ENCODE measurements at regions not wholly inside any gene's neighbourhood (a gene's known extent, or its start where the extent isn't known, plus 50 kb on each side); places are given as distances from the start of the nearest gene placed in this dataset.

DNA sequence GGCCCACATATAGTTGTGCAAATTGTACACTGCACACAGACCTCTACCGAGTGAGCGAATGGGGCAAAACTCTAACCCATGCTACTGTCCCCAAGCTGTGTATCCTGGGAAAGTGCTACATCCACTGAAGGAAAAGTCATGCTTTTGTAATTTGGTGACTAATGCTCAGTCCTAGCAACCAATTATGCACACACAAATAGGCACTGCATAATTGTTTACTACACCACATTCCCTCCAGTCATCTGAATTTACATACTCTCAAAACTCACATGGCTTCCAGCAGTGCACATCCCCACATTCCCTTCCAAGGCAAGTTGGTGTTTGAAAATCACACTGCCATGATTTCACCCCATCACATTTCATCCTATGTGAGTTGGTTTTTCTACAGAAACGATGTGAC is 125.9 kb upstream of the OSMR start:
- DNase-seq: no peak

DNA sequence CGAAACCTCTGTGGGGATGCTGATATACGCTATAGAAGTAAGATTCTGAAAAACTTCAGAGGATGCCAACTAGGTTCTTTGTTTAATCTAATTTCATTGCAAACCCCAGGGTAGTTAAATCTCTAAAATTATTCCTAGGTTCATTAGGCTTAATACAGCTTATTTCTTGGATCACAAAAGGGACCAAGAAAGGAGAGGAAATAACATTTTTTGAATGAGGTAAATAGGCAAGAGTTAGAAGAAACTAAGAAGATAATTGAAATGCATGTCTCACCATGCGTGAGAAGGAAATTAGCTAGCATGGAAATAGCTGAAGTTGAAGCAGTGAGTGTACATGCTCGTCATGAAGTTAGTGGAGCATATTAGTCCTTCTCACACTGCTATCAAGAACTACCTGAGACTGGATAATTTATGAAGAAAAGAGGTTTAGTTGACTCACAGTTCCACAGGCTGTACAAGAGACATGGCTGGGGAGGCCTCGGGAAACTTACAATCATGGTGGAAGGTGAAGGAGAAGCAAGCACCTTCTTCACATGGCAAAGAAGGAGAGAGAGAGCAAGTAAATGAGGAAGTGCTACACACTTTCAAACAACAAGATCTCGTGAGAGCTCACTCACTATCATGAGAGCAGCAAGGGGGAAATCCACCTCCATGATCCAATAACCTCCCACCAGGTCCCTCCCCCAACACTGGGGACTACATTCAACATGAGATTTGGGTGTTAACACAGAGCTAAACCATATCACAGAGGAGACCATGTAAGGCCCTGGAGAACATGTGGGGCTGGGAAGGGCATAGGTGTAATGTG is 125.1 kb upstream of the OSMR start:
- no peak for DNase-seq

DNA sequence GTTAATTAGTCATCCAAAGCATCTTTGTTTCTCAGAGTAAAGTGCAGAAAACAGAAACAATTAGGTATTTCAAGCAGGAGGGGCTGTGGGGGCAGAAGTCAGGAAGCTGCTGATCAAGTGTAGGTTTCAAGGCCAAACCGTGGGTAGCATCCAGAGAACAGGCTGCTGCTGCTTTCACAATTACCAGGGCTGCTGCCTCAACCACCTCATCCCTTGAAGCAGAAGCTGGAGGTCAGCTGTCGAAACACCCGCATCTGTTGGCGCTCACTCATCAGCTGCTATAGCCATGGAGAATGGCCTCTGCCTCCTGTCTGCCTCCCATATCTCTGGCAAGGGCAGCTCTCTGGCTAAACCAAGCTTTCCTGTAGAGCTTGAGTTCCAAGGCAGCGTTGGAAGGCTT is 122.9 kb upstream of the OSMR start:
- DNase-seq: no peak

GRCh38 chr5:38723426-38723825 is 122.4 kb upstream of the OSMR start:
- no peak for DNase-seq

DNA sequence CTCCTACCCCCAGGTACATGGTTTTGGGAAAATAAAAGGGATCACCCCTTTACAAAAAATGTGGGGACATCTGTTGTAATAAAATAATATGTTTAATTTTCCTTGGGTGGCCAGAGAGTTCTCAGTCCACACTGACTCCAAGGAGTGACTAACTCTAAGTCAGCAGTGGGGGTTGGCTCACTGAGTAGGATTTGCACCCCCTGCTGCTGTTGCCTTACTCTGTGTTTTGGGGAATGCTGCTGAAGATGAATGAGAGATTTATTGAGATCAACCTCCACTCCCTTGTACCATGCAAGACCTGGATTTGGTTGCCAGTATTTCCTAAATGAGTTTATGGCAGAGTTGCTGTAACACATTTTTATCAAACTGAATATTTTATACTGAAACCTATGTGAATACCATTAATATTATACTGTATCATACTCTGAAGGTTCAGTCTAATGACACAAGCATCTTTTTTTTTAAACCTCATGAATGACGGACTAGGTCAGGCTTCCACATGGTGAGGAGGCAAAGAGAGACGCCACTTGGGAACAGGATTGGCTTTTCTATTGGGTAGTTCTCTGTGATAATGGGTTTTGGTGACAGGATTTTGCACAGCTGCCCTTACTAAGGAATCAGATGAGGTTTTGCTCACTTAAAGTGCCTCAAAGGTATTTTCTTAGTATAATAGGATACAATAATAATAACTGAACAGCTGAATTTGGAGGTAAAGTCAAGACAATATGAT is 121.3 kb upstream of the OSMR start:
- DNase-seq: no peak

DNA sequence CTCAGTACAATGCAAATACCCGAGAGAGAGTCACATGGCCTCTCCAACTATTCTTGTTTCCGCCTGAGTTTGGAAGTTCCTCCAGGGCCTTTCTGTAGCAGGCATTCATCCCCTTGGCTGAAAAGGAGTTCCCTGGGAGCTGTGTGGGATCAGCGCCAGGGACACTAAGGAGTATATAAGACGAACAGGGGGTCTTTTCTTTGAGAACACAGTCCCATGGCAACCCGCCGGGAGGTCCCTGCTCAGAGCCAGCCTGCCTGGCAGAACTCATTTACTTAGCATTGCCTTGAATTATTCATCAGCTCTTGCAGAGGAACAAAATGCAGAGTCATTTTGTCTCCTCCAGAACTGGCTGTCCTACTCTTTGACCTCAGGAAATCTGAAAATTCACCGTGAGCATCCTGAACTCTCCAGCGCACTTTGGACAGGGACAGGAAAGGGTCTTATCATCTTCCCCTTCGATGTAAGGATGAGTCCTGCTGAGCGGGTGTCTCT is 120.4 kb upstream of the OSMR start:
- no peak for DNase-seq

DNA sequence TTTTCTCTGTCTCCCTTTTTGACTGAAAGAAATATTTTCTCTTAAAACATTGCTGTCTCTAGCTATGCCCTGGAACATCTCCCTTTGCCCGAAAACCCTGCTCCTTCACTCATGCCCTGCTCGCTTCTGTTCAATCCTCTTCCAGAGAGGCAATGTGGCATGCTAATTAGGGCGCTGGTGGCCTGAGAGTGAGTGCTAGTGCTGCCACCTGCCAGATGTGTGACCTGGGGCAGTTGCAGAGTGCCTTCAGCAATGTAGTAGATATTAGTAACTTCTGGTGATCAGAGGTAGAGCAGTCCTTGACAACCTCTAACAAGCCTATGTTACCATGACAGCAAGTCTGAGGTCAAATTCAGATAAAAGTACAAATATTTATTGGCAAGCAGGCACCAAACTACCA is 119.5 kb upstream of the OSMR start:
- no peak for DNase-seq

GRCh38 chr5:38728029-38728428 is 117.8 kb upstream of the OSMR start:
- DNase-seq: no peak

DNA sequence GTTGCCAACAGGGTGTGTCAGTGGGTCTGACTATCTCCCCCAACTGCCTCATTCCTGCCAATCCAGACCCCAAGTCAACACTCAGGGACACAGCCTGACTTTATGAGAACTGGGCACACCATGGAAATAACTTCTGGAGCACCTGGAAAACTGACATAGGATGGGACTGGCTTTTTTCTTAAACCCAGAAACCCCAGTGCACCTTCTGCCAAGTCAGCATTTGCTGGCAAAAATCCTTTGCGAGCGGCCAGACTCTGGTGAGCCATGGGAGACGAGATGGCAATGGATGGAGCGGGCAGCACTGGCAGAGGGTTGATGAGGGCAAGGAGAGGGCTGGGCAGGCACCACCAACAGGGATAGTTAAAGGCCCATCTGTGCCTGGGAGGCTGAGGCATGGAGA is 114.4 kb upstream of the OSMR start:
- DNase-seq: no peak

DNA sequence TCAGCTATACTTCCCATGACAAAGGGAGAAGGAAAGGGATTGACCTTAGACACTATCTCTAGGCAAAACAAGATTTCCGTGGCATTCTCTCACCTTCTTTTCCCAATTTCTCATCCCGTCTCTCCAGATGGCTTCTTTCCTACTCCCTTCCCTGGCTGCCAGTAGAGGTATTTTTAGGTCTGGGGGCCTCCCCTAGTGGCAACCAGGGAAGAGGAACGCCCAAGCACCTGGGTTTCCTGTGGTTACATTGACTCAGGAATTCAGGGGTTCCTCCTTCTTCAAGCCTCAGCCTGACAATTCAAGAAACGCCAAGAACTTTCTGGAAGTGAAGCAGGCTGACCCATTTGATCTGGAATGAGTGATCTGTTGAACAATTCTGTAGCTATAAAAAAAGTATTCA is 111.5 kb upstream of the OSMR start:
- no peak for DNase-seq

- no peak for DNase-seq
Measured at GRCh38 chr5:38736089-38736488, 109.7 kb upstream of the OSMR start.

DNA sequence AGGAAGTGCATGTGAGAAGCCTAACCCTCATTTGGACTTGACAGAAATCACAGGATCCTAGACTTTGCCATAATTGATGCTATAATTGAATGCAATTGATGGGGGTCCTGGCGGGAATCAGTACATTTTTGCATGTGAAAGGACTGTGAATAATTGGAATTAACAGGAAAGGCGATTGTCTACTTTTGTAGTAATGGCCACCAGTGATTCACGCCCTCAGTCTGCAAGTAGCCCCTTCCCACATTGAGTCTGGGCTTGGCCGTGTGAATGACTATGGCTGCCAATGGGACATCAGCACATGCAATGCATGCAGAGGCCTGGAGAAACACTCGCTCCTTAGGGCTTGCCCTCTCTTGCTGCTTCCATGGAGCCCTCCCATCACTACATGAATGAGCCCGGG is 107.8 kb upstream of the OSMR start:
- DNase-seq: no peak

GRCh38 chr5:38739011-38739704 is 106.7 kb upstream of the OSMR start:
- no peak for DNase-seq

DNA sequence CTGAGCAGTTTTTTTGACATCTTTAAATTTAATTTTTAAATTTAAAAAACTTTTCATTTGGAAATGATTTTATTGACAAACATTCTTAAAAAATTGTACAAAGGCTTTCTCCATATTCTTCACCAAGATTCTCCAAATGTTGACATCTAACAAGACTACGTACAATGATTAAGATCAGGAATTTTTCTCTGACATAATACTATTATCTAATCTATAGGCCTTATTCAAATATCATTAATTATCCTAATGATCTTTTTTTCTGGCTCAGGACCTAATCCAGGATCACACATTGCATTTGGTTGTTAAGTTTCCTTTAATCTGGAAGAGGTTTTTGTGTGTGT is 106.1 kb upstream of the OSMR start:
- no peak for DNase-seq

DNA sequence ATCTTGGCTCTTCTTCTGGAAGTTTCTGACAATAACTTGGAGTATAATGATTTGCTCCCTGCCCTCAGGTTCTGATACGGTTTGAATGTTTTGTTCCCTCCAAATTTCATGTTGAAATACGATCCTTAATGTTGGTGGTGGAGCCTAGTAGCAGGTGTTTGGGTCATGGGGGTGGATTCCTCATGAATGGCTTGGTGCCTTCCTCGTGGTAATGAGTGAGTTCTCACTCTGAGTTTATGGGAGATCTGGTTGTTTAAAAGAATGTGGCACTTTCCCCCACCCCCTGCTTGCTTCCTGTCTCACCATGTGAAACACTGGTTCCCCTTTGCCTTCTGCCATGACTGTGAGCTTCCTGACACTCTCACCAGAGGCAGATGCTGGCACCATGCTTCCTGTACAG is 103.0 kb upstream of the OSMR start:
- no peak for DNase-seq

DNA sequence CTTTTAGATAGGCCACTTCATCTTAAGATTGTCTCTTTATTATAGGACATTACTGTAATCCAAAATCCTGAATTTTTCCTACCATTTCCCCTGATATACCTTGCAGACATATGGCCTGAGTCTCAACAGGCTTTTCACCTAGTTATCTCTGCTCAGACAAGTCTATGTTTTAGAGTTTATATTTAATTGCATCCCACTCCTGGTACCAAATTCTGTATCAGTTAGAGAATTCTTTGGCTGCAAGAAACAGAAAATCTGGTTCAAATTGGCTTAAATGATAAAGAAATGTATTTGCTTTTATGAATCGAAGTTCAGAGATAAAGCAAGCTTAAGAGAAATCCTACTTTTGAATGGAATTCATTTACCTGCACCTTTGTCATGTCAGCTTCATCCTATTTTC is 102.2 kb upstream of the OSMR start:
- no peak for DNase-seq

DNA sequence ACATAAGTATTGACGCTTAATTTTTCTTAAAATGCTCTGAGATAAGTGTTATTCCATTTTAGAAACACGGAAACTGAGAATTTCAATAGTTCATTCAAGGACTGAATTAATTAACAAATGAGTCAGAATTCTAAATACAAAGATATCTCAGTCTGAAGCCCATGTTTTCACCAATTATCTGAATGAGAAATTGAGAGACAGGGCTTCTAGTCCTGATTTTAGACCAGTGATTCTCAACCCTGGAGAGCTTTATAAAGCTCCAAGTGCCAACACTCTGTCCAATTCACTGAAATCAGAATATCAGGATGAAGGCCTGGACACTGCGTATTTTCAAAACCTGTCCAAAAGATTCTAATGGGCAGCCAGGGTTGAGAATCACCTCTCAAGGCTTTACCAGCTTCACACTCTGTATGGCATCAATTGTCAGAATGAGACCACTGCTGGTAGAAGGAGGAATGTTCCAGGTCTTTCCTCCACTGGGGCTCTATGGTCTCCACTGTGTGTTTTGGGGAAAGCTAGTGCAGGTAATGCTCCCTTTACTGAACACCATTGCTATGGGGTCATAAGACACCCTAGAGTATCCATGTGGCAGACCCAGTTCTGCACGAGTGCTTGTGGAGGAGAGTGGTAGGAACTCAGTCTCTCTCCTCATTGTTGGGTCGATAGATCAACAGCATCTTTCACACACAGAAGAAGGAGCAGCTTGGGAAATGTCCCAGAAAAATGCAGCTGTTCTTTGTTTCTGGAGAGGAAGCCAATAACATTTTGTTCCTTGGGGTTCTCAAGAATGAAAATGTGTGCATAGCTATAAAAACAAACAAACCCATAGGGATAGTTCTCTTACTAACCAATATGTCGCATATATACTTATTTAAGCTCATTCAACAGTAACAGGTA is 99.7 kb upstream of the OSMR start:
- DNase-seq: no peak

- no peak for DNase-seq
Measured at GRCh38 chr5:38749861-38750260, 96.0 kb upstream of the OSMR start.

DNA sequence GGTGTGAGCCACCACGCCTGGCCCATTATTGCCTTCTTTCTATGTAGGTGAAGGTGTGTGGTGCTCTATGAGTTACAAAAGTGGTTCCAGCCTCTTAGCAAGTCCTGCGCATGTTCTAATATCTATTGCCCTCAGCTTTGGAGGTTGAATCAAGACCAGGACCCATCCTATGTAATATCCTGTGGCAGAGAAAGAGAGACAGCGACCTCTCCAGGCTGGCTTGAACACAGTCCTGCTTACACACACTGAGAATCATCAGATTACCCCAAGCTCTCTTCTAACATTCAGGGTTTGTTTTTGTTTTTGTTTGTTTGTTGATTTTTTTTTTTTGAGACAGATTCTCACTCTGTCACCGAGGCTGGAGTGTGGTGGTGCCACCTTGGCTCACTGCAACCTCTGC is 94.7 kb upstream of the OSMR start:
- no peak for DNase-seq

GRCh38 chr5:38752012-38752536 is 93.7 kb upstream of the OSMR start:
- DNase-seq: no peak

GRCh38 chr5:38752622-38753021 is 93.2 kb upstream of the OSMR start:
- no peak for DNase-seq

DNA sequence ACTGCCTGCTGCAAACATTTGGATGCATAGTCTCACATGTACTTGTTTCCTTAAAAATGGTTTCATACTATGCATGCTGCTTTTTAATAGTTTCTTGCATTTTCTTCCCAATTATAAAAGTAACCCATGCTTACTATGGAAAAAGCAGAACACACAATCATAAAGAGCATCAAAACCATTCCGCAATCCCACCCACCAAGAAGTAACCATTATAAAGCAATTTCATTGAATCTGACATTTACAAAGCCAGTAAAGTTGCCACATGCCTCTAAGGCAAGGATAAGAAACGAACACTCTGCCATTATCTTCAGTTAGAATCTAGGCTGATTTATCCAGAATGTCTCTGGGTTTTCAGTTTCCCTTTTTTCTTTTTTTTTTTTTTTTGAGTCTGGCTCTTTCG is 92.7 kb upstream of the OSMR start:
- DNase-seq: no peak

- DNase-seq: no peak
Measured at GRCh38 chr5:38753776-38754175, 92.0 kb upstream of the OSMR start.
